Pancreas (tissue), 10 donors: ENCODE measurements at regions not wholly inside any gene's neighbourhood (a gene's known extent, or its start where the extent isn't known, plus 50 kb on each side); places are given as distances from the start of the nearest gene placed in this dataset.

ENCODE experiments used
- ATAC-seq, 4 donors: fragments of 200-7000 bp; cut with Tn5 transposase; one replicate each; pipeline versions ENCODE4 v1.8.0 to v1.9.1; 2020; ENCODE audit warnings: mild to moderate bottlenecking in 4 of 4, moderate library complexity in 4 of 4
- DNase-seq, 6 donors: peaks; one replicate each; pipeline ENCODE4 v3.0.0-alpha.2; 2020
- FAIRE-seq: peaks from 2 replicates; lab custom pipeline; 2012; peaks lifted over from hg19 to GRCh38; lab: Jason Lieb, UNC
- H3K27ac ChIP-seq, 4 donors: fragments of 200-600 bp; sonication (generic); 1 replicate in 3 of 4; 2 replicates in 1 of 4; pipeline versions ENCODE4 v1.5.0 to v1.8.0; 2020
- H3K27me3 ChIP-seq, 4 donors: fragments of 200-600 bp; one replicate each; pipeline ENCODE4 v1.8.0; 2021
- H3K36me3 ChIP-seq, 3 donors: fragments of 200-600 bp; sonication (generic) in 1 of 3; one replicate each; pipeline versions ENCODE4 v1.5.0 to v1.8.0; 2020 to 2021
- H3K4me1 ChIP-seq, 3 donors: fragments of 200-600 bp; one replicate each; pipeline ENCODE4 v1.8.0; 2021
- H3K4me3 ChIP-seq, 4 donors: fragments of 200-600 bp; sonication (generic) in 2 of 4; one replicate each; pipeline versions ENCODE4 v1.5.0 to v1.8.0; 2020 to 2021
- H3K9me3 ChIP-seq, 4 donors: fragments of 200-600 bp; one replicate each; pipeline ENCODE4 v1.8.0; 2021
- CTCF ChIP-seq, 4 donors: fragments of 200-600 bp; sonication (generic) in 3 of 4; IDR thresholded peaks; one replicate each; pipeline versions ENCODE4 v1.5.0 to v1.8.0; 2021; ENCODE audit warnings: antibody characterized with exemption in 4 of 4
- WGBS, 2 donors: extraction: QIAGEN DNeasy Blood & Tissue Kit; methylation state at CpG; one replicate each; pipeline ENCODE4 v1.1.7; 2013; 5-methylcytosine and 5-hydroxymethylcytosine counted together
- intact Hi-C, 3 donors: fragments of 100-400 bp; cut with DNase I; formaldehyde crosslinking; loops; one replicate each; pipeline versions ENCODE4 v1.11.1 to v1.14.2; 2022
- donor health status: healthy with polysubstance abuse.
- donor health status: DM: no; HTN: no; CAD: no; lungs with moderate emphysema.
- donor health status: DM: no; HTN: no; CAD: no.
- donor health status: control.
- donor health status: control.
- donor health status: Bipolar disorder and iron deficiency.
- donor health status: DM: yes; HTN: yes; CAD: no.
- donor health status: DM: no; HTN: no; CAD: no.
- donor health status: DM: no; HTN: no; CAD: no.
- donor health status: DM: yes; HTN: yes; CAD: no.

GRCh38 chr15:95407534-95407933 is 923.0 kb upstream of the NR2F2 start:
- Histone ChIP-seq H3K36me3 (no peaks in the 10 kb centered on the region), H3K4me3 (no peak overlapping the region), H3K9me3 (no peaks in the 10 kb centered on the region), H3K4me1 (no peaks in the 10 kb centered on the region), H3K27ac (no peak overlapping the region), H3K27me3 (peaks cover 0 to 4% (median 0%) of the 10 kb centered on the region in 4 donors)
- intact Hi-C loops: no loop called here
- no peak for TF ChIP-seq CTCF (IDR thresholded peaks at IDR 0.05)
- FAIRE-seq (no peak), DNase-seq (no peak), ATAC-seq (no peak)

- no peaks in the 10 kb centered on the region for H3K36me3 ChIP-seq
- intact Hi-C loops: no loop called here
- no peaks in the 10 kb centered on the region for H3K9me3 ChIP-seq
- ATAC-seq (no peak), FAIRE-seq (no peak), DNase-seq (no peak)
- TF ChIP-seq CTCF (IDR thresholded peaks at IDR 0.05): no peak
- H3K27ac ChIP-seq: no peak overlapping the region
- 13 to 18% methylated on average over 2 of the region's 2 CpGs for WGBS, 2 donors
- H3K4me1 ChIP-seq: no peaks in the 10 kb centered on the region
- no peak overlapping the region for H3K4me3 ChIP-seq
- H3K27me3 ChIP-seq: peaks cover 0 to 4% (median 0%) of the 10 kb centered on the region in 4 donors
Measured at GRCh38 chr15:95409211-95409610, 921.3 kb upstream of the NR2F2 start.

GRCh38 chr15:95409626-95410310 is 920.7 kb upstream of the NR2F2 start:
- H3K4me3 ChIP-seq: no peak overlapping the region
- no peak for TF ChIP-seq CTCF (IDR thresholded peaks at IDR 0.05)
- 48 to 54% methylated on average over 4 of the region's 4 CpGs for WGBS, 2 donors
- intact Hi-C loops: no loop called here
- no peak for ATAC-seq
- no peaks in the 10 kb centered on the region for H3K9me3 ChIP-seq
- no peaks in the 10 kb centered on the region for H3K36me3 ChIP-seq
- no peak for FAIRE-seq
- H3K4me1 ChIP-seq: no peaks in the 10 kb centered on the region
- no peak for DNase-seq
- peaks cover 0 to 4% (median 0%) of the 10 kb centered on the region in 4 donors for H3K27me3 ChIP-seq
- H3K27ac ChIP-seq: no peak overlapping the region

- no peak overlapping the region for H3K4me3 ChIP-seq
- no peaks in the 10 kb centered on the region for H3K9me3 ChIP-seq
- no peak for ATAC-seq
- H3K27me3 ChIP-seq: peaks cover 0 to 4% (median 0%) of the 10 kb centered on the region in 4 donors
- DNase-seq: no peak
- H3K4me1 ChIP-seq: no peaks in the 10 kb centered on the region
- H3K36me3 ChIP-seq: no peaks in the 10 kb centered on the region
- TF ChIP-seq CTCF (IDR thresholded peaks at IDR 0.05): no peak
- WGBS, 2 donors: 80 to 89% methylated on average over 4 of the region's 4 CpGs
- intact Hi-C loops: no loop called here
- no peak overlapping the region for H3K27ac ChIP-seq
- no peak for FAIRE-seq
Measured at GRCh38 chr15:95410757-95411156, 919.7 kb upstream of the NR2F2 start.

- FAIRE-seq (no peak), ATAC-seq (no peak), DNase-seq (no peak)
- Histone ChIP-seq H3K27ac (no peak overlapping the region), H3K9me3 (no peaks in the 10 kb centered on the region), H3K4me1 (no peaks in the 10 kb centered on the region), H3K27me3 (no peaks in the 10 kb centered on the region), H3K4me3 (no peak overlapping the region), H3K36me3 (no peaks in the 10 kb centered on the region)
- intact Hi-C loops: no loop called here
- WGBS, 2 donors: 20 to 30% methylated on average over 3 of the region's 3 CpGs
- no peak for TF ChIP-seq CTCF (IDR thresholded peaks at IDR 0.05)
Measured at GRCh38 chr15:95416576-95416975, 913.9 kb upstream of the NR2F2 start.
